ENCODE measurements at regions not wholly inside any gene's neighbourhood (a gene's known extent, or its start where the extent isn't known, plus 50 kb on each side); places are given as distances from the start of the nearest gene placed in this dataset.

DNA sequence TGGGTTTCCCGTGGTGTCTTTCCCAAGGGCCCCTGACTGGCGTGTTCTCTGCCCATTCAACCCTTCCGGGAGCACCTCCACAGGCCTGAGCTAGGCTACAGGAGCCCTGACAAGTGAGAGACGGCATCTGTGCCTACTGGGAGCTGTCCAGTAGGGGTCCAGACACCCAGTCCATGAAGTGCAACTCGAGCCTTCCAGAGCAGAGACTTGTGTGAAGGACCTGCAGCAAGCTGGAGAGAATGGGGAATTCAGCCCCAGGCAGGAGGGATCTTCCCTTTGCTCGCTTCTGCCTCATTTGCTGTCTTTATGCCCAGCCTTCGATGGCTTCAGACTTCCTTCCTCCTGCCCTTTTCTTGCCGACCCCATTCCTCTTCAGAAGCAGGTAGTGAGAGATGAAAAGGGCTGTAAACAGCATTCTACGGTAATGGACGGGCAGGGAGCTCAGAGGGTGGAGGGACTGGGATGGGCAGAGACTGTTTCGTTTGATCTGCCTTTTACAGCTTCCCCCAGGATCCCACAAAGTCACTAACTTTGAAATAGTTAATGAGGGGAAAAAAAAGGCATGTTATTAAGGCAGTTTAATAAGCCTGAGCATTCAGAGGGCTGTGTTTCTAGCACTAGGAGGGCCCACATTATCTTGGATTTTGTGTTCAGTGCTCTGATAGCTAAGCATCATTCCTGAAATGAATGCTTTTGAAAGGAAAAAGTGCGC is 327.6 kb downstream of the FGF9 start:
- H3K27me3 Mint-ChIP-seq = peaks cover 3% of the 10 kb centered on the region
- H3K4me1 Mint-ChIP-seq = no peaks in the 10 kb centered on the region
- no peak overlapping the region for H3K27ac Mint-ChIP-seq
- H3K4me3 Mint-ChIP-seq = no peak overlapping the region
- no peaks in the 10 kb centered on the region for H3K36me3 Mint-ChIP-seq
- DNase-seq = no peak
- no peaks in the 10 kb centered on the region for H3K9me3 Mint-ChIP-seq

DNA sequence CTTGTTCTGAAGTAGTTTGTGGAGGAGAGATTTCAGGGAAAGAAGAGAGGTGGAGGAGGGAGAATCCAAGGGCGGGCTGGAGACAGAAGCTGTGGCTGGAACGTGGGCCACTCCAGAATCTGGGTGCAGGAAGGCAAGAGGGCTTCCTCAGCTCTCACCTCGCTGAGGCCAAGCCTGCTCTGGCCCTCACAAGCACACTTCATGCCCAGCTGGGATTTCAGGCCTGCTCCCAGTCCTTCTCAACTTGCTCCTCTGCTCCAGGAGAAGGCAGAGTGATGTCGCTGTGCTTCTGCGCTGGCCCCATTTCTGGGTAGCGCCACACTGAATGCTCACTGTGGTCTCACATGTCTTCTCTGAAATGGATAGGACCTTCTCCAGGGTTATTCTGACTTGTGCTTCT is 328.8 kb downstream of the FGF9 start:
- Mint-ChIP-seq H3K27ac (no peak overlapping the region), H3K4me3 (no peak overlapping the region), H3K27me3 (peaks cover 3% of the 10 kb centered on the region), H3K4me1 (no peaks in the 10 kb centered on the region), H3K9me3 (no peaks in the 10 kb centered on the region), H3K36me3 (no peaks in the 10 kb centered on the region)
- DNase-seq = no peak

DNA sequence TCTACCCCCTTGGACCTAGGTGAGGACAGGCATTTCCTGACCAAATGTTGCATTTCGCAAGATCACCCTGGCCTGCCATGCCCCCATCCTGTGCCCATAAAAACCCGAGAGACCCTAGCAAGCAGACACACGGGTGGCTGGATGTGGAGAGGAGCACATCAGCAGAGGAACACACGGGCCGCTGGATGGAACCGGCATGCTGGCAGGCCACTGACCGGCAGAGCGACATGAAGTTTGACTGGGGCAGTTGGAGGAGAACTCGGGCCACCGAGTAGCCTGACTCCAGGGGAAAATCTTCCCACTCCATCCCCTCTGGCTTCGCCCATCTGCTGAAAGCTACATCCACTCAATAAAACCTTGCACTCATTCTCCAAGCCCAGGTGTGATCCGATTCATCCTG is 329.3 kb downstream of the FGF9 start:
- H3K27ac Mint-ChIP-seq = no peak overlapping the region
- no peaks in the 10 kb centered on the region for H3K4me1 Mint-ChIP-seq
- H3K4me3 Mint-ChIP-seq = no peak overlapping the region
- DNase-seq = no peak
- H3K27me3 Mint-ChIP-seq = peaks cover 3% of the 10 kb centered on the region
- H3K36me3 Mint-ChIP-seq = no peaks in the 10 kb centered on the region
- no peaks in the 10 kb centered on the region for H3K9me3 Mint-ChIP-seq

DNA sequence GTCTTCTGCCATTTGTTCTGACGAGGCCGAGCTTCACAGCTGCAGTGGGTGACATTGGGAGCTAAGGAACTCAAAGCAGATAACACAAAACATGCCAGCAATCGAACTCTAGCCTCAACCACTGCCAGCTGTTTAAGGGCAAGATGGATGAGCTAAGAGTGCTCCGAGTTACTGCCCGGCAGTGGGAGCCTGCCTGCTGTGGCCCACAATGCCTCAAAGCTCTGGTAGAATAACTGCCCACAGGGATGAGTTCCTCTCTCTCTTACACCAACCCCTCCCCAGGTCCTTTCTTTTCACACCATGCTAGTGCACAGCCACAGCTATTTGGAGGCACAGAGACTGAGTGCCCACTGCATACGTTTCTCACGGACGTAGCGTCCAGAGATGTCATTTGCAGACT is 330.5 kb downstream of the FGF9 start:
- peaks cover 3% of the 10 kb centered on the region for H3K27me3 Mint-ChIP-seq
- no peaks in the 10 kb centered on the region for H3K36me3 Mint-ChIP-seq
- no peak for DNase-seq
- H3K27ac Mint-ChIP-seq = no peak overlapping the region
- no peak overlapping the region for H3K4me3 Mint-ChIP-seq
- H3K9me3 Mint-ChIP-seq = no peaks in the 10 kb centered on the region
- no peaks in the 10 kb centered on the region for H3K4me1 Mint-ChIP-seq

DNA sequence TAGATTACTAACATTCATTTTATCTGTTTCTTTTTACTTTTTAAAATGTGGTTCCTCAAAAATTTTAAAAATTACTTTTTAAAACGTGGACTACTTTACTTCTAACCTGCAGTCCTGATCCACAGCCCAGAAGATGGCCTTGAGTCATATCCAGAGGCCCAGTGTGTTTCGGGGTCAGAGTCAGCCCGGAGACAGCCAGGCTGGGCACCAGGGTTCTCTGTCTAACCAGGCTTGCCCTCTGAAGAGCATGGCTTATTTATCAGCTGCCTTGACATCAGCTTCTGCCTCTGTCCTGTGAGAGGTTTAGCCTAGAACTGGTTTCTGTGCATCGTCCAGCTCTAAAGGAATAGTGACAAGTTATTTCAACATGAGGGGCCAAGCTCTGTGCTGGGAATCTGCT is 332.0 kb downstream of the FGF9 start:
- H3K27ac Mint-ChIP-seq = no peak overlapping the region
- H3K27me3 Mint-ChIP-seq = peaks cover 3% of the 10 kb centered on the region
- no peak overlapping the region for H3K4me3 Mint-ChIP-seq
- no peaks in the 10 kb centered on the region for H3K9me3 Mint-ChIP-seq
- no peaks in the 10 kb centered on the region for H3K36me3 Mint-ChIP-seq
- no peaks in the 10 kb centered on the region for H3K4me1 Mint-ChIP-seq
- DNase-seq = no peak

DNA sequence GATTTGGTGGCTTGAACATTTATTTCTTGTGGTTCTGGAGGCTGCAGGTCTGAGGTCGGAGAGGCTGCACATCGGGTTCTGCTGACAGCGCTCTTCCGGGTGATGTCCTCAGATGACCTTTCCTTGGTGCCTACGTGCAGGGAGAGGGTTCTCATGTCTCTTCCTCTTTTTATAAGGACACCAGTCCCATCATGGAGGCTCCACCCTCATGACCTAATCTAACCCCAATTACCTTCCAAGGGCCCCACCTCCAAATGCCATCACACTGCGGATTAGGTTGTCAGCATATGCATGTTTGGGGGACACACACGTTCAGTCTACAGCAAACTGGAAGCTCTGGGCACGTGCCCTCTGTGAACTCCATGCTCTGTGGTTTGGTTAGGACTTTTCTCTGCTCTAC is 338.6 kb downstream of the FGF9 start:
- Mint-ChIP-seq H3K9me3 (peaks cover 5% of the 10 kb centered on the region), H3K4me3 (no peak overlapping the region), H3K4me1 (no peaks in the 10 kb centered on the region), H3K27ac (no peak overlapping the region), H3K36me3 (no peaks in the 10 kb centered on the region), H3K27me3 (no peaks in the 10 kb centered on the region)
- DNase-seq = no peak

DNA sequence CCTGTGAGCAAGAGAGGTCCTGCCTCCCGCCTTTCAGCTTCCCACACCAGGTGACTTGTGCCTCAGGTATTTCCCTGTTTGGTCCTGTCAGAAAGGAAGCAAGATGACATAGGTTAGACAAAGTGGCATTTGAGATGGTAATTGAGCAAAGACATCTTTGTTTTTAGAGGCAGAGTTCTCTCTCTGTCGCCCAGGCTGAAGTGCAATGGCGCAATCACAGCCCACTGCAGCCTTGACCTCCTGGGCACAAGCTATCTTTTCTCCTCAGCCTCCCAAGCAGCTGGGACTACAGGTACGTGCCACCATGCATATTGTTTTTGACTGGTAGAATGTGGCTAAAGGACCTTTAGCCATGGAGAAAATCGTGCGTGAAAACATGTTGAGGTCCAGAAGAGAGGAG is 339.1 kb downstream of the FGF9 start:
- peaks cover 5% of the 10 kb centered on the region for H3K9me3 Mint-ChIP-seq
- no peaks in the 10 kb centered on the region for H3K27me3 Mint-ChIP-seq
- H3K4me1 Mint-ChIP-seq = no peaks in the 10 kb centered on the region

DNA sequence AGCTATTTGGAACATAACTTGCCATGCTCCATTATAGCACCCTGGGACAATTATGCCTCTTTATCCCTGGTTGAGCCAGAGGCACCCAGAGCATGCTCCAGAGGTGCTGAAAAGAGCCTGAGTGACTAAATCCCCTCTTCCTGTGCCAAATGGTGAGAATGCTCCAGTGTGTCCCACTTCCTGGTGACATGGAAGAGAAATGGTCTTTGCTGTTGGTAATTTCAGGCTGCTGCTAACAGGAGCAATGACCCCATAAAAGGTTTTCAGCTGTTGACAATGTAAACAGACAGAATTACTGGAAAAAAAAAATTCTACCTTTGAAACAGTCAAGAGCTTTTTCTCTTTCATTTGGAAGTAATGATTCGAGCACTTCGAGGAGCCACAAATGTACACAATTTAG is 341.8 kb downstream of the FGF9 start:
- Mint-ChIP-seq H3K27me3 (no peaks in the 10 kb centered on the region), H3K4me1 (peaks cover 7% of the 10 kb centered on the region), H3K36me3 (no peaks in the 10 kb centered on the region), H3K9me3 (peaks cover 5% of the 10 kb centered on the region), H3K27ac (no peak overlapping the region), H3K4me3 (no peak overlapping the region)
- no peak for DNase-seq

More for the DNA sequence above, 339.1 kb downstream of the FGF9 start:
- DNase-seq = no peak
- H3K4me3 Mint-ChIP-seq = no peak overlapping the region
- no peak overlapping the region for H3K27ac Mint-ChIP-seq
- H3K36me3 Mint-ChIP-seq = no peaks in the 10 kb centered on the region

DNA sequence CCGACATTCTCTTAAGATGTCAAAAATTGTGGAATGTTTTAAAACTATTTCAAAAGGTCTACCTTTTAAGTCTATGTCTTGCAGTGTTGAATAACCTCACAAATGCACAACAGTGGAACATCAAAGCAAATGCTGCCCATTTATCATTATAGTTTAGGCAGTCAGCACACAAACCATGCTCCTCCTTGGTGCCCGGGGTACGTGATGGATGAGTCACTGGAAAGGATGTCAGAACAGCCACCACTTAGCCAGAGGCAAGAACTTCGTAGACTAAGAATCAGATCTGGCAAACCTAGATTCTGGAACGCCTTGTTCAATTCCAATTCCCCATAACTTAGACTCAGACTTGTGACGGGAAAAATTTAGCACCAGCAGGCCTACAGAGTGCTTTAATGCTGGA is 343.6 kb downstream of the FGF9 start:
- Mint-ChIP-seq H3K27me3 (no peaks in the 10 kb centered on the region), H3K27ac (no peak overlapping the region)

DNA sequence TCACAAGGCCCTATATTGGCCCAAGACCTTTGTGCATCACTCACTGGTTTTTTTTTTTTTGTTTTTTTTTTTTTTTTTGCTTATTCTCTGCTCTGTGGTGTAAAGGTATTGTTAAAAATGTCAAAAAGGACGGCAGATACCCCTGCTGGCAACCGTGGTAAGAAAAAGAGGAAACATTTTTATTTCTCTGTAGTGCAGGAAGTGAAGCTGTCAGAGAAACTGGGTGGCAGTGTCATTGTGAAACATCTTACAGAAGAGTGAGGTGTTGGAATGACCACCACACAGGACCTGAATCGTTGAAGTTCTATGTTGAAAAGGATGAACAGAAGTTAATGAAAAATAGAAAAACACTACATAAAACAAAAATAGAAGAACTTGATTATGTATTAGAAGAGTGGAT is 346.4 kb downstream of the FGF9 start:
- no peak overlapping the region for H3K4me3 Mint-ChIP-seq
- H3K27me3 Mint-ChIP-seq = no peaks in the 10 kb centered on the region
- H3K27ac Mint-ChIP-seq = no peak overlapping the region
- peaks cover 9% of the 10 kb centered on the region for H3K4me1 Mint-ChIP-seq
- H3K9me3 Mint-ChIP-seq = no peaks in the 10 kb centered on the region
- H3K36me3 Mint-ChIP-seq = no peaks in the 10 kb centered on the region
- no peak for DNase-seq

More for the DNA sequence above, 343.6 kb downstream of the FGF9 start:
- peaks cover 9% of the 10 kb centered on the region for H3K4me1 Mint-ChIP-seq
- no peaks in the 10 kb centered on the region for H3K36me3 Mint-ChIP-seq
- no peak for DNase-seq
- no peak overlapping the region for H3K4me3 Mint-ChIP-seq
- H3K9me3 Mint-ChIP-seq = no peaks in the 10 kb centered on the region

DNA sequence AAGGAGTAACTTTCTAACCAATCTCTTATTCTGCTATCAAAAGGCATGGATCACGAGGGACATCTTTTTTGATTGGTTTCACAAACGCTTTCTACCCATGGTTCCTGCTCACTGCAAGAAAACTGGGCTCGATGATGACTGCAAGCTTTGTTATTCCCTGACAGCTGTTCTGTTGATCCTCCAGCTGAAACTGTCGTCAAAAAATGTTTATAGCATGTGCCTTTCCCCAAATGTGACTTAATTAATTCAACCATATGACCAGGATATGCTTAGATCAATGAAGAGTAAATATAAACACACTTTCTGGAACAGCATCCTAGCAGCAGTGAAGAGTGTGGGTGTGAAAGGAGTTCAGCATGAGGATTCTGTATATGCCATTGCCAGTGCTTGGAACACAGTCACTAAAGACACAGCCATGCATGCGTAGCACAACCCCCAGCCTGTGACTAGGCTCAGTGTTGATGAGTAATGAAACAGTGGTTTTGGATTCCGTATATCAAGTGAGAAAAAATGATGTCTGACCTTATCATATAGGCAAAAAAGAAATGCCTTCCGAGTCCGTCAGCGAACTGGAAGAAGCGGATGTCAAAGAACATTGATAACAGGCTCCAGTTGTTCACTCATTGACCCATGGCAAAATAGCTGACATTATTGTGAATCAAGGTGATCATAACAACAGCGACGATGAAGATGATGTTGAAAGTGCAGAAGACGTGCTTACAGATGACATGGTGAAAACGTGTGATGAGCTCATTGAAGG is 347.4 kb downstream of the FGF9 start:
- Mint-ChIP-seq H3K27ac (no peak overlapping the region), H3K9me3 (no peaks in the 10 kb centered on the region), H3K4me1 (peaks cover 9% of the 10 kb centered on the region), H3K27me3 (no peaks in the 10 kb centered on the region), H3K36me3 (no peaks in the 10 kb centered on the region), H3K4me3 (no peak overlapping the region)
- DNase-seq = no peak

DNA sequence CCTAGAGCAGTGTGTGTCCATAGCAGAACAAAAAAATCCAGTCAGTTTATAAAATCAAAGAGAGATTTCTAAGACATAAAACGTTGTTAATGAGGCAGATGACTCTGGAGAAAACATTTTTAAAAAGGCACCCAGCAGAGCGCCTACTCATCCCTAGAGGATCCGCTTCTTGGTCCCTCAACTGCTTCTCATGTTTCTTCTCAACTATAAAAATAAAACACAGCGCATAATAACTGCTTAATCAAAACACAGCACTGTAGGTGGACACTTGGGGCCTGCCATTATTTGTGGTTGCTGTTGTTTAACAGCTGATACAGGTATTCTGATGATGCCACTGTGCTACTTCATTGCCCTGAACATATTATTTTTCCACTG is 347.9 kb downstream of the FGF9 start:
- peaks cover 9% of the 10 kb centered on the region for H3K4me1 Mint-ChIP-seq
- no peaks in the 10 kb centered on the region for H3K36me3 Mint-ChIP-seq
- H3K27me3 Mint-ChIP-seq = no peaks in the 10 kb centered on the region
- no peak overlapping the region for H3K4me3 Mint-ChIP-seq
- DNase-seq = no peak
- no peaks in the 10 kb centered on the region for H3K9me3 Mint-ChIP-seq
- H3K27ac Mint-ChIP-seq = no peak overlapping the region

DNA sequence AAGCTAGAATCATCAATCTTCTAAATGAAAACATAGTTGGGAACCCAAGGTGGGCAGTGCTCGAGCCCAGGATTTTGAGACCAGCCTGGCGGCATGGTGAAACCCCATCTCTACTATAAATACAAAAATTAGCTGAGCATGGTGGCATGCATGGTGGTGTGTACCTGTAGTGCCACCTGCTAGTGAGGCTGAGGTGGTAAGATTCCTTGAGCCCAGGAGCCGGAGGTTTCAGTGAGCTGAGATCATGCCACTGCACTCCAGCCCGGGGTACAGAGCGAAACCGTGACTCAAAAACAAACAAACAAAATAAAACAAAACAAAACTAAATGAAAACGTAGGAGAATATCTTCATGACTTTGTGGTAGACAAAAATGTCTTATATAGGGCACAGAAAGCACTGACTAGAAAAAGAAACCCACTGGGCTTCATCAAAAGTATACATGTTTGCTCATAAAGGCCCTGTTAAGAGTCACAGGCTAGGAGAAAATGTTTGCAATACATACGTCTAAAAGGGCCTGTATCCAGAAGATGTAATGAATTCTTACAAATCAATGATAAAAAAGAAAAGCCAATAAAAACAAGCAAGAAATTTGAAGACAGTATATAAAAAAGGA is 353.6 kb downstream of the FGF9 start:
- Mint-ChIP-seq H3K4me3 (no peak overlapping the region), H3K36me3 (no peaks in the 10 kb centered on the region), H3K9me3 (no peaks in the 10 kb centered on the region), H3K4me1 (no peaks in the 10 kb centered on the region), H3K27me3 (no peaks in the 10 kb centered on the region), H3K27ac (no peak overlapping the region)
- no peak for DNase-seq

DNA sequence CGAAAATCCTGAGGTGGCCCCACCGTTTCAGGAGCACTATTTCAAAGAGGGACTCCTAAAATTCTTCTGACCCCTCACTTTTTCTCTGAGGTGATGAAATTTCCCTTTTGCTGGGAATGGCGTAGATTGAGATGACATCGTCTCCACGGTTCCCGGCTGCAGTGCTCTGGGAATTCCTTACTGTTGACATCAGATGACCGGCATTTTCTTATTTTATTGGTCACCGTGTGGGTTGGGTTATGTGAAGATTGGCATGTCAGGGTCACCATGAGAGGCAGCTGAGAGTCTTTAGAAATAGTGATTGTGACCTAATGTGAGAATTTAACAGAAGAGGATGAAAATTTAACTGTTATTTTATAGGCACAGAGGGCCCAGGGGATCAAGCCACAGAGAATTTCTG is 356.7 kb downstream of the FGF9 start:
- Mint-ChIP-seq H3K27ac (no peak overlapping the region), H3K27me3 (no peaks in the 10 kb centered on the region), H3K4me3 (no peak overlapping the region)

DNA sequence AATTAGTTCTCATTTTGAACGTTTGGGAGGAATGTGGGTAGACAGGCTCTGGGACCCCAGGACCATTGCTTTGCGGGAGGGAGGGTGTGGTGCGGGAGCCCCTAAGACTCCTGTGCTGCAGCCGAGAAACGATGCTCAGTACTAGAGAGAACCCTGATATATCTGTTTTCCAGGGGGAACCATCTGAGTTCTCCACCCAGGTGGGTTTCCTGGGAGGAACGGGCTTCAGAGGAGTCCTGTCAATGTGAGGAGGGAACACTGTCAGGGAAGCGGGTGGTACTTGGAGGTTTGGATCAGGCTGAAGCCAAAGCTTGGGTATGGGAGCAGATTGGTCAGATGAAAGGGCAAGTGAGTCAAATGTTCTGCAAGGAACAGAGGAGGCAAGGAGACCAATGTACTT is 358.0 kb downstream of the FGF9 start:
- Mint-ChIP-seq H3K27me3 (no peaks in the 10 kb centered on the region), H3K36me3 (peaks cover 1% of the 10 kb centered on the region), H3K4me3 (no peak overlapping the region), H3K4me1 (peaks cover 2% of the 10 kb centered on the region), H3K27ac (no peak overlapping the region), H3K9me3 (no peaks in the 10 kb centered on the region)
- no peak for DNase-seq

More for the DNA sequence above, 356.7 kb downstream of the FGF9 start:
- H3K36me3 Mint-ChIP-seq = no peaks in the 10 kb centered on the region
- DNase-seq = no peak
- no peaks in the 10 kb centered on the region for H3K9me3 Mint-ChIP-seq
- peaks cover 2% of the 10 kb centered on the region for H3K4me1 Mint-ChIP-seq

DNA sequence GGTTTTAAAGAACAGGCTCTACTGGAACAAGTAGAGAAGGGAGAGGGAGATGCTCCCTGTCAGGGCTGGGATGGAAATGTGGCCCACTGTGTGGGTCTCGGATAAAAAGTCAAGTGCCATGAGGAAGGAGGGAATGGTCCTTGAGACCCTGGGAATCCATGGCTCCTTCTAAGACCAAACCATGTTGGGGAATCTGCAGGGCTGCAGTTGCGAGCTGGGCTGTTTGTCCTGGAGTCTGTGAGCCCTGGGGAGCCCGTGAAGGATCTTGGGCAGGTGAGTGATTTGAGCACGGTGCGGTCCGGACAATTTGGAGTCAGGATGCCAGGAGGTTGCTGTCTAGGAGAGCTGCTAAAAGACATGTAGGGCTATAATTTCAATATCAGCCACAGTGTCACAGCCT is 359.4 kb downstream of the FGF9 start:
- Mint-ChIP-seq H3K4me1 (peaks cover 2% of the 10 kb centered on the region), H3K9me3 (no peaks in the 10 kb centered on the region), H3K27ac (no peak overlapping the region), H3K27me3 (no peaks in the 10 kb centered on the region), H3K4me3 (no peak overlapping the region), H3K36me3 (peaks cover 1% of the 10 kb centered on the region)
- DNase-seq = no peak

Measured in activated naive CD8-positive, alpha-beta T cell treated with anti-CD3 and anti-CD28 coated beads for 36 hours (primary cell).